Stimulated activated memory B cell treated with anti-CD40 and anti-IgM and Interleukin-4, amounts not matched to agents 10 μg/mL and 1 μg/mL and 100 μg/mL, for 72 hours (primary cell): ENCODE measurements at regions not wholly inside any gene's neighbourhood (a gene's known extent, or its start where the extent isn't known, plus 50 kb on each side); places are given as distances from the start of the nearest gene placed in this dataset.

Source experiments
- ATAC-seq: fragments of 150-1000 bp; cut with Tn5 transposase; 2 replicates; pipeline ENCODE4 v1.10.0; 2021
- H3K27ac Mint-ChIP-seq: one replicate; pipeline ENCODE4 v1.8.0; 2022; ENCODE audit warnings: mild to moderate bottlenecking, mixed read lengths
- H3K27me3 Mint-ChIP-seq: one replicate; pipeline ENCODE4 v1.8.0; 2022; ENCODE audit warnings: mixed read lengths
- H3K36me3 Mint-ChIP-seq: one replicate; pipeline ENCODE4 v1.8.0; 2022; ENCODE audit warnings: mixed read lengths
- H3K4me1 Mint-ChIP-seq: one replicate; pipeline ENCODE4 v1.8.0; 2022; ENCODE audit warnings: mixed read lengths
- H3K4me3 Mint-ChIP-seq: one replicate; pipeline ENCODE4 v1.8.0; 2022; ENCODE audit warnings: mild to moderate bottlenecking, moderate library complexity, mixed read lengths
- H3K9me3 Mint-ChIP-seq: one replicate; pipeline ENCODE4 v1.8.0; 2022; ENCODE audit warnings: mixed read lengths

DNA sequence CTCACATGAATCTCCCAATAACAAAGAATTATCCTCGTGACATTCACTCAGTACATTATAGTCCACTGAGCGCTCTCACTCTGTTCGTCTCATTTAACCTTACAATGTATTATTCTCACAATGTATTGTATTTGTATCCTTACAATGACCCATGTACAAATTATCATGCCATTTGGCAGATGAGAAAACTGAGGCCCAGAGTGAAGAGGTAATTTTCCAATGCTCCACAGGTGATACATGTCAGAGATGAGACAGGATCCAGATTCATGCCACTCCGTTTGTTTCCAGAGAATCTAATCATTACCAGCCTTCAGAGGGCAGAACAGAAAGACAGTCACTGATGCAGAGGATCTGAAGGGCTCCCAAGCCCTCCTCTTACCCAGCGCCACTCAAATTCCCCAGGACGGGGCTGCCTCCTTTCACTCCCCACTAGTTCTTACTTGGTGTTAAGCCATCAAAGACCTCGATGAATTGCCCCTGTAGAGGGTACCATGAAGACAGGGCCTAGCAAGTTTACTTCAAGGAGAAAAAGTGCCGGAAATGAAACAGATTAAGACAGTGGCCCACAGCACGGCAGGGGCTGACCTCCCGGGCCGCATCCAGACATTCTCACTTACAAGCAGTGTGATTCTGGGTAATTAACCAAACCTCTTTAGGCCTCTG lies 98.4 kb upstream of the MBOAT2 start:
- H3K4me3 Mint-ChIP-seq = no peak overlapping the region
- H3K36me3 Mint-ChIP-seq = no peaks in the 10 kb centered on the region
- ATAC-seq = no peak
- no peak overlapping the region for H3K27ac Mint-ChIP-seq
- peaks cover 29% of the 10 kb centered on the region for H3K4me1 Mint-ChIP-seq
- peaks cover 12% of the 10 kb centered on the region for H3K27me3 Mint-ChIP-seq
- no peaks in the 10 kb centered on the region for H3K9me3 Mint-ChIP-seq

DNA sequence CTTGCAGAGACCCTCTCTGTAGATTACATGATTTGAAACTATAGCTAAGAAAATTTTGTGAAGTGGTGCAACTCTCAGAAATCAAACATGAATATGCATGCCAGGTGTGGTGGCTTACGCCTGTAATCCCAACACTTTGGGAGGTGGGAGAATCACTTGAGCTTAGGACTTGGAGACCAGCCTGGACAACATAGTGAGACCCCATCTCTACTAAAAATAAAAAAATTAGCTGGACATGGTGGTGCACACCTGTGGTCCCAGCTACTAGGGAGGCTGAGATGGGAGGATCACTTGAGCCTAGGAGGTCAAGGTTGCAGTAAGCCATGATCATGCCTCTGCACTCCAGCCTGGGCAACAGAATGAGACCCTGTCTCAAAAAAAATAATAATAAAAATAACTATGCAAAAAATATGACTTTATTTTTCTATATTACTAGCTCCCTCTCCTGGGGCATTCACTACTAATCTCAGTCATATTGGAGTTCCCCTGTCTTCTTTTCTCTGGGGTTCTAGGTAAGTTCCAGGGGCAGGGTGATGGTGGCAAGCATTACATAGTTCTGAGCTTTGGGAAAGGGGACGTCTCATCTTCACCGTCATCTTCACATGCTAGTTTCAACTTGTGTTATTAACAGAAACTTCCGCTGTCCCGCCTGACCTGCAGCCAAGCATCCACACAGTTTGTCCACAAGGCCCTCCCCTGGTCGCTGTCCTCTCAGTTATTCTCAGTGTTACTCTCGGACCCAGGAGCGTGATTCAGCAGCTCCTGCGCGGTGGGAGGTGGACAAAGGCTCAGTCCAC lies 96.8 kb upstream of the MBOAT2 start:
- Mint-ChIP-seq H3K27ac (peak overlapping the region; percentile 40), H3K27me3 (peaks cover 24% of the 10 kb centered on the region), H3K4me1 (peaks cover 29% of the 10 kb centered on the region), H3K4me3 (no peak overlapping the region), H3K9me3 (no peaks in the 10 kb centered on the region), H3K36me3 (no peaks in the 10 kb centered on the region)
- peak; percentile 59 for ATAC-seq

DNA sequence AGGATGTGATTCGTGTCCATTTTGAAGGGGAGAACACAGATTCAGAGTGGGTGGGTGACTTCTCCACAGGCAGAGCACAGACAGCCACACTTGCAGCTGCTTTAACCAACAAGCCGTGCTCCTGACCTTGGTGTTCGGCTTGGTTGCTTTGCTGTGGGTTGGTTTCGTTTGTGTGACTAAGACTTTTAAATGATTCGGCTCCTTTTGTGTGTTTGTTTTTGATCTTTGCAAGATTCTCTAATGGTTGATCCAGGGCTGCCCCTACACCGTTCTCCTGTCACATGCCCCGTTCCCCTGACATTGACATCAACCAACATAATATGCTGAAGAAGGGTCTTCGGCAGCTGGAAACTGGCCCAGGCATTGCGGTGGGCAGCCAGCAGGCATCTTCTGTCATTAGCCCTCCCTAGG lies 95.9 kb upstream of the MBOAT2 start:
- H3K27ac Mint-ChIP-seq = peak overlapping the region; percentile 40
- no peaks in the 10 kb centered on the region for H3K36me3 Mint-ChIP-seq
- H3K4me1 Mint-ChIP-seq = peaks cover 29% of the 10 kb centered on the region
- H3K4me3 Mint-ChIP-seq = no peak overlapping the region
- H3K27me3 Mint-ChIP-seq = peaks cover 33% of the 10 kb centered on the region
- ATAC-seq = peak; percentile 84
- no peaks in the 10 kb centered on the region for H3K9me3 Mint-ChIP-seq

DNA sequence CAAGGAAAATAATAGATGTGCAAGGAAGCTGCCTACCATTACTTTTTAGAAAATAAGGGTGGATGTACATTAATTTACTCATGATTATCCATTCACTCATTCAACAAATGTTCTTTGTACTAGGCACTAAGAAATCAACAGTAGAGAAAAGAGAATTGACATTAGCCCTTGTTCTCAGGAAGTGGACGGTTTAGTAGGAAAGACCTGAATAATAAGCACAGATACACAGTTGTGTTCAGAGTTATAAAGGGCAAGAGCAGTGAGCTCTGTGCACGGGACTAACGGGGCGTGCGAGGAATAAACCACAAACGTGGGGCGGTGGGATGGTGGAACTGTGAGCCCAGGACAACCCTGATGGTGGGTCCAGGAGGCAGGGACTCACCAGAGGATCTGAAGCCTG lies 94.4 kb upstream of the MBOAT2 start:
- no peaks in the 10 kb centered on the region for H3K9me3 Mint-ChIP-seq
- H3K27ac Mint-ChIP-seq = no peak overlapping the region
- peaks cover 47% of the 10 kb centered on the region for H3K27me3 Mint-ChIP-seq
- H3K36me3 Mint-ChIP-seq = no peaks in the 10 kb centered on the region
- ATAC-seq = no peak
- H3K4me1 Mint-ChIP-seq = peaks cover 44% of the 10 kb centered on the region
- no peak overlapping the region for H3K4me3 Mint-ChIP-seq

DNA sequence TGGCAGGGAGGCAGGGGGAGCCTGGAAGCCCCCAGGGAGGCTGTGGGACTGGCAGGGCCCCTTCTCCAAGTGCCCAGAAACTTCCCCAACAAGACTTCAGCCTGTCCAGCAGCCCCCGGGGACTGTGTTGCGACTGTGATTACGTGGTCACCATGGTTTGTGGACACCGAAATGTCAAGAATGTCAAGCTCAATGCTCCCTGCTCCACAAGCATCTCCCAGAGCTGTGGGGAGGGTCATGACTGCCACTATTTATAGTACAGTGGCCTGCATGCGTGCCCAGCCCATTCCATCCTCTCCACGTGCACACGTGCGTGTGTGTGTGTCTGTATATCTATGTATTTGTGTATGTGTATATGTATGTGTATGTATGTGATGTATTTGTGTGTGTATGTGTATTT lies 93.8 kb upstream of the MBOAT2 start:
- ATAC-seq = no peak
- Mint-ChIP-seq H3K36me3 (no peaks in the 10 kb centered on the region), H3K4me1 (peaks cover 51% of the 10 kb centered on the region), H3K4me3 (no peak overlapping the region), H3K27ac (no peak overlapping the region), H3K9me3 (no peaks in the 10 kb centered on the region), H3K27me3 (peaks cover 49% of the 10 kb centered on the region)

DNA sequence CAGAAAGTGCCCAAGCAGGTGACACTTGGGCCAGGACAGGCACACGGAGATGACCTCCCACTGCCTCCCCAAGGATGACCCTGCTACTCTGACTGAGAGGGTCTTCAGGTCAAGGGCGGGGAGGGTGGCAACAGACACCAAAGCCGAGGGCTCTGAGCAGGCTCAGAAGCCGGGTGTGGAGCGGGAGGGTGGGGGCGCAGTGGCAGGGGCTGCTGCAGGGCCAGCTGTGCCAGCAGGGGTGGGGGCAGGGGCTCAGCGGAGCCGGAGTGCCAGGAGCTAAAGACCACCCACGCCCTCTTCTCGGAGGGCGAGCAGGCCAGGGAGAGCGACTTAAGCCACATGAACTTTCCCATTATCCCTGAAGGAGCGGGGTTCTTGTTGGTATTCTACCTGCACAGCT lies 93.3 kb upstream of the MBOAT2 start:
- Mint-ChIP-seq H3K27me3 (peaks cover 49% of the 10 kb centered on the region), H3K4me3 (no peak overlapping the region), H3K4me1 (peaks cover 55% of the 10 kb centered on the region), H3K27ac (no peak overlapping the region), H3K9me3 (no peaks in the 10 kb centered on the region), H3K36me3 (no peaks in the 10 kb centered on the region)
- ATAC-seq = no peak

DNA sequence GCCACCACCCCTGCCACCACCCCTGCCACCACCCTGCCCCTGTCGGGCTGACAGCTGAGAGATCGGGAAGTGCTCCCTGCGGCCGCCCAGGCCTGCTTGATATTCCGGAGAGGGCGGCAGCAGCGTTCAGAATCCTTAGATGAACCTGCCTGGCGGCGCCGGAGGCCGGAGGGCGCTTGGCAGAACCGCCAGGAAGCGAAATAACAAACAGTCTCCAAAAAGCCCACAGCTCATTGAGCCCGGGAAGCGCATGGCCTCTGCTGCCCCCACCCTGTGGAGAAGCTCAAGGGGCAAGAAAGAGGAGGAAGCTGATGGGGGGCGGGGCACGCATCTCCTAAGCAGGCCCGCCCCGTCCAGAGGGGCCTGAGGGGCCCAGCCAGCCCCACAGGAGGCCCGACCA lies 92.2 kb upstream of the MBOAT2 start:
- no peak for ATAC-seq
- no peak overlapping the region for H3K4me3 Mint-ChIP-seq
- peaks cover 49% of the 10 kb centered on the region for H3K27me3 Mint-ChIP-seq
- peaks cover 51% of the 10 kb centered on the region for H3K4me1 Mint-ChIP-seq
- no peak overlapping the region for H3K27ac Mint-ChIP-seq
- no peaks in the 10 kb centered on the region for H3K9me3 Mint-ChIP-seq
- no peaks in the 10 kb centered on the region for H3K36me3 Mint-ChIP-seq

DNA sequence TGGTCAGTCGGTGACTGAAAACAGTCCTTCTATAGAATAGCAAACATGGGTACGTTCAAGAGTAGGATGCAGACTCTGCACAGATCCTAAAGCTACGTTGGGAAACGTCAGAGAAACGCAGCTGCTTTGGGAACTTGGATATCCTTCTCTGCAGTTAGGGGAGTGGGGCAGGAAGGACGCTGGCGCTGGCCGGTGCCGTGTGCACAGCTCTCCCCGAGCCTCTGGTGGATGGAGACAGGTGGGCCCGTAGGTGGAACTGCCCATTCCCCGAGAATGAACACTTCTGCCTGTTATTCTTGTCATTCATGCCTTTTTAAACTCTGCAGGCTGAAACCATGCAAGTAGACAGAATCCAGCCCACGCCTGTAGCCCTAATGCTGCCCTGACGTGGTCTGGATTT lies 91.7 kb upstream of the MBOAT2 start:
- H3K4me3 Mint-ChIP-seq = no peak overlapping the region
- no peaks in the 10 kb centered on the region for H3K9me3 Mint-ChIP-seq
- no peak overlapping the region for H3K27ac Mint-ChIP-seq
- no peaks in the 10 kb centered on the region for H3K36me3 Mint-ChIP-seq
- peaks cover 49% of the 10 kb centered on the region for H3K27me3 Mint-ChIP-seq
- peaks cover 48% of the 10 kb centered on the region for H3K4me1 Mint-ChIP-seq
- no peak for ATAC-seq

DNA sequence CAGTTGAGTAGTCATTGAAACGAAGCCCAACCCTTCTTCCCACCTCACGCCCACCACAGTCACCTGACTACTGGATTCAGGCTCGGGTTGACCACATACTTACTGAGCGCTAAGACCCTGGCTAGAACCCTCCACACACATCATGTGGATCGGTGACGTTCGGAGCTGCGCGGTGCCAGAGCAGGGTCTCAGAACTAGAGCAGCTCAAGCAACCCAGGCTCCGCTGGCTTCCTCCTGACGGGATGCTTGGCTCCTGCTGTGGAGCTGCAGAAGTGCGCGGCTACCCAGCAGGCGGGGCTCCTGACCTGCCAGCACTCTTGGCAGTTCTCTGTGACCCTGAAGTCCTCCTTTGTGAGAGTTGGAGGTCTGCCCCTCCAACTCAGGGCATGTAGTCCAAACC lies 90.6 kb upstream of the MBOAT2 start:
- Mint-ChIP-seq H3K9me3 (no peaks in the 10 kb centered on the region), H3K4me1 (peaks cover 42% of the 10 kb centered on the region), H3K36me3 (no peaks in the 10 kb centered on the region), H3K27me3 (peaks cover 49% of the 10 kb centered on the region), H3K4me3 (no peak overlapping the region), H3K27ac (no peak overlapping the region)
- no peak for ATAC-seq

DNA sequence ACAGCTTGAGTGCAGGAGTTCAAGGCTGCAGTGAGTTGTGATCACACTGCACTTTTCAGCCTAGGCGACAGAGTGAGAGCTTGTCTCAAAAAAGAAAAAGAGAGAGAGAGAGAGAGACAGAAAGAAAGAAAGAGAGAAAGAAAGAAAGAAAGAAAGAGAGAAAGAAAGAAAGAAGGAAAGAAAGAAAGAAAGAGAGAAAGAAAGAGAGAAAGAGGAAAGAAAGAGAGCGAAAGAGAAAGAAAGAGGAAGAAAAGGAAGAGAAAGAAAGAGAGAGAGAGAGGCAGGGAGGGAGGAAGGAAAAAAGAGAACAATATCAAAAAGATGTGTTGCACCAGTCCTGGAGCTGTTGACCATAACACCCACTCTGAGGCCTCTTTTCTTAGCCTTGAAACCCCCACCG lies 89.8 kb upstream of the MBOAT2 start:
- Mint-ChIP-seq H3K4me3 (peak overlapping the region; percentile 38), H3K36me3 (no peaks in the 10 kb centered on the region)
- no peak for ATAC-seq

DNA sequence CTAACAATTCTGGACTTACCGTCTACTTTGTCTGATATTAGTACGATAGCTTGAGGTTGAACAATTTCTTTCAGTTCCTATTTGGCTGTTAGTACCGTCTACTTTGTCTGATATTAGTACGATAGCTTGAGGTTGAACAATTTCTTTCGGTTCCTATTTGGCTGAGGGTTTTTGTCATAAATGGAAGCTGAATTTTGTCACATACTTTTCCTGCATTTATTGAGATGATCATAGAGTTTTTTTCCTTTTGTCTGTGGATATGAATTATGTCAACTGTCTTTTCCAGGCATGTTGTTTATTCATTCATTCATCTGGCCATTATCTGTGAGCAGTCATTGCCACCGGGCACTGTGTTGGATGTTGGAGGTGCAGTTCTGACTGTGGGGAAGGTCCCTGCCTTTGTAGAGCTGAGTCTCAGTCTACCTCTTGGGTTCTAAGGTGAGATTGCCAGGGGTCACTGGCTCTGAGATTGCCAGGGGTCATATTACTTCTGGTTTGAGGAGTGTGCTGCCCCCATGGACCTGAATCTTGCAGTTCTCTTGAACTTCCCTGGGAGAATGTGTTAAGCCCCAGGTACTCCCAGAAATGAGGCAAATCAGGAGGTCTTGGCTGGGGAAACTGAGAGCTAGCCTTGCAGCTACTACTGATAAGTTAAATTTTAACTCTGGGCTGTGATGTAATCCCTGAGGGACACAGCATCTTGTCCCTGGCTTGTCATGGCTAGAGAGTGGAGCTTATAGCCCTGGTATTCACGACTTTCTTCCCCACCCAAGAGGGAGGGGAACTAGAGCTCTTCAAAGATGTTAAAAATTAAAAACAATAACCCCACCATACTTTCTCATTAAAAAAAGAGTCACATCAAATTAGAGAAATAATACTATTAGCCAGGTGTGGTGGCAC lies 89.1 kb upstream of the MBOAT2 start:
- H3K27ac Mint-ChIP-seq = peak overlapping the region; percentile 31
- peak overlapping the region; percentile 38 for H3K4me3 Mint-ChIP-seq
- no peaks in the 10 kb centered on the region for H3K9me3 Mint-ChIP-seq

More for the DNA sequence above, 89.8 kb upstream of the MBOAT2 start:
- H3K9me3 Mint-ChIP-seq = no peaks in the 10 kb centered on the region
- peaks cover 49% of the 10 kb centered on the region for H3K27me3 Mint-ChIP-seq
- H3K27ac Mint-ChIP-seq = peak overlapping the region; percentile 31
- H3K4me1 Mint-ChIP-seq = peaks cover 34% of the 10 kb centered on the region

DNA sequence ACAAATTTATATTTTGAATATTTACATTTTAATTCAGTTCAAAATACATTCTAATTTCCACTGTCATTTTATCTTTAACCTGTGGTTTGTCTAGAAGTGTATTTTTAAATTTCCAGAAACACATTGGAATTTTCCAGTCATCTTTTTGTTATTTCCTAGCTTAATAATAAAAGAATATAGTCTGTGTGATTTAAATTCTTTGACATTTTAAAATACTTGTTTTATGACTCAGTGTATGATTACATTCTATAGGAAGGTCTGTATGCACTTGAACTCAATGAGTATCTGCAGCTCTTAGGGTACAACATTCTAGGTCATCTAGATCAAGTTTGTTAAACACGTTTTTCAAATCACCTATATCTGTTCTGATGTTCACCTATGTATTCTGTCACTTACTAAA lies 88.3 kb upstream of the MBOAT2 start:
- Mint-ChIP-seq H3K36me3 (no peaks in the 10 kb centered on the region), H3K4me1 (peaks cover 25% of the 10 kb centered on the region), H3K27me3 (peaks cover 38% of the 10 kb centered on the region), H3K4me3 (no peak overlapping the region), H3K9me3 (no peaks in the 10 kb centered on the region), H3K27ac (peak overlapping the region; percentile 31)
- no peak for ATAC-seq

More for the DNA sequence above, 89.1 kb upstream of the MBOAT2 start:
- peaks cover 27% of the 10 kb centered on the region for H3K4me1 Mint-ChIP-seq
- H3K27me3 Mint-ChIP-seq = peaks cover 45% of the 10 kb centered on the region
- H3K36me3 Mint-ChIP-seq = no peaks in the 10 kb centered on the region
- ATAC-seq = peak; percentile 82

DNA sequence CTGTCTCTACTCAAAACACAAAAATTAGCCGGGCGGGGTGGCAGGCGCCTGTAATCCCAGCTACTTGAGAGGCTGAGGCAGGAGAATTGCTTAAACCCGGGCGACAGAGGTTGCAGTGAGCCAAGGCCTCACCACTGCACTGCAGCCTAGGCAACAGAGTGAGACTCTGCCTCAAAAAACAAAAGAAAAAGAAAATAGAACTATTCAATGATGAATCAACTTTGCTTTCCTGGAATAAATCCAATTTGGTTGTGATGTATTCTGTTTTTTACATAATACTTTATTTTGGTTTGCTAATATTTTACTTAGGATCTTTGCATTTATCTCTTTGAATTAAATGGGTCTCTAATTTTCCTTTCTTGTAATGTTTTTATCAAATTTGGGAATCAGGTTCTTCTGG lies 86.3 kb upstream of the MBOAT2 start:
- no peaks in the 10 kb centered on the region for H3K36me3 Mint-ChIP-seq
- H3K27me3 Mint-ChIP-seq = peaks cover 21% of the 10 kb centered on the region
- no peak for ATAC-seq
- H3K9me3 Mint-ChIP-seq = no peaks in the 10 kb centered on the region
- no peak overlapping the region for H3K27ac Mint-ChIP-seq
- peaks cover 25% of the 10 kb centered on the region for H3K4me1 Mint-ChIP-seq
- no peak overlapping the region for H3K4me3 Mint-ChIP-seq

DNA sequence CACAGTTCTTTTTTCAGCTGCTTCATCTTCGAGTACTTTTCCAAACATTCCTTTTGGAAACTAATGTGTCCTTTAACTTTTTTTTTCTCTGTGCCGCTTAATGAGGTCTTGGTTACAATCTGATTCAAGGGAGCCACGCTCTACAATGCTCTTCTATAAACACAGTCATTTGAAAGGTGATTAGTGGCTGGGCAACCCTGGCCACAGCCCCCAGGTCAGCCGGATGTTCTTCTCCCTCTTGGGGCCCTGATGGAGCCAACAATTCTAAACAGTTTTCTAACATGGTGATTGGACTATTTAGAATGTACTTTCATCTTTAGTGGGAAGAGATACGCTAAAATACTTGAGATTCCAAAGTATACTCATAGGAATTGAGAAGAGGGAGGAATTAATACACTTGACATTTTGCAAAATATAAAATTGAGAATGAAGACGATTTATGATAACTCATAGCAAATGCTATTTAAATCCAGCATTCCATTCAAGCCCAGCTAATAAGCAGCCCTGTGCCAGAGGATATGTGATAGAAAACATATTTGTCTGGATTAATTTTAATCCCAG lies 83.7 kb upstream of the MBOAT2 start:
- Mint-ChIP-seq H3K27me3 (no peaks in the 10 kb centered on the region), H3K36me3 (no peaks in the 10 kb centered on the region)
- ATAC-seq = no peak

DNA sequence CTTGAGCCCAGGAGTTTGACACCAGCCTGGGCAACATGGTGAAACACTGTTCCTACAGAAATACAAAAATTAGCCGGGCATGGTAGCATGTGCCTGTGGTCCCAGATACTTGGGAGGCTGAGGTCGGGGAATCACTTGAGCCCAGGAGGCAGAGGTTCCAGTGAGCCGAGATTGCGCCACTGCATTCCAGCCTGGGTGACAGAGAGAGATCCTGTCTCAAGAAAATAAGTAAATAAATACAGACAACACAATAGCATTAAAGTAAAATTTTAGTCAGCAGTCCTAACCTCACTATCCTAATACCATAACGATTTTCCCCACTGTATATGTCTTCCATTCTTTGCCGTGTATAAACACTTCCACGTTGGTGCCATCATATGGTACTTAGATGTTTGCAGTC lies 83.0 kb upstream of the MBOAT2 start:
- ATAC-seq = no peak
- Mint-ChIP-seq H3K36me3 (no peaks in the 10 kb centered on the region), H3K4me1 (no peaks in the 10 kb centered on the region), H3K4me3 (no peak overlapping the region), H3K9me3 (peaks cover 10% of the 10 kb centered on the region), H3K27ac (no peak overlapping the region), H3K27me3 (no peaks in the 10 kb centered on the region)

More for the DNA sequence above, 83.7 kb upstream of the MBOAT2 start:
- Mint-ChIP-seq H3K27ac (no peak overlapping the region), H3K9me3 (peaks cover 5% of the 10 kb centered on the region), H3K4me3 (no peak overlapping the region), H3K4me1 (peaks cover 4% of the 10 kb centered on the region)
